Ishikawa (cell line): ENCODE measurements at regions not wholly inside any gene's neighbourhood (a gene's known extent, or its start where the extent isn't known, plus 50 kb on each side); places are given as distances from the start of the nearest gene placed in this dataset.

Experiments
- CEBPB ChIP-seq: IDR thresholded peaks from 2 replicates; pipeline ENCODE4 v1.6.1; 2012
- CREB1 ChIP-seq: IDR thresholded peaks from 2 replicates; pipeline ENCODE4 v1.6.1; 2012; ENCODE audit warnings: low read depth
- EGR1 ChIP-seq: IDR thresholded peaks from 2 replicates; pipeline ENCODE4 v1.6.1; 2012
- EP300 ChIP-seq: IDR thresholded peaks from 2 replicates; pipeline ENCODE4 v1.6.1; 2012; ENCODE audit warnings: borderline replicate concordance
- FOXM1 ChIP-seq: IDR thresholded peaks from 2 replicates; pipeline ENCODE4 v1.6.1; 2012; ENCODE audit warnings: low read depth, borderline replicate concordance
- NFIC ChIP-seq: IDR thresholded peaks from 2 replicates; pipeline ENCODE4 v1.6.1; 2012
- RAD21 ChIP-seq: IDR thresholded peaks from 2 replicates; pipeline ENCODE4 v1.6.1; 2012; ENCODE audit warnings: low read depth
- TAF1 ChIP-seq: IDR thresholded peaks from 2 replicates; pipeline ENCODE4 v1.6.1; 2012; ENCODE audit warnings: low read depth, mild to moderate bottlenecking
- TCF12 ChIP-seq: IDR thresholded peaks from 2 replicates; pipeline ENCODE4 v1.6.1; 2012; ENCODE audit warnings: low read depth
- TEAD4 ChIP-seq: IDR thresholded peaks from 2 replicates; pipeline ENCODE4 v1.6.1; 2012
- YY1 ChIP-seq: IDR thresholded peaks from 2 replicates; pipeline ENCODE4 v1.6.1; 2012; ENCODE audit warnings: low read depth
- ZBTB7A ChIP-seq: IDR thresholded peaks from 2 replicates; pipeline ENCODE4 v1.6.1; 2012; ENCODE audit warnings: low read depth
- TF ChIP-seq, protein P1 (sequence below): IDR thresholded peaks from 2 replicates; pipeline ENCODE4 v1.6.1; 2012
- TF ChIP-seq, protein P2 (sequence below): IDR thresholded peaks from 2 replicates; pipeline ENCODE4 v1.6.1; 2012
- TF ChIP-seq, protein P3 (sequence below): IDR thresholded peaks from 2 replicates; pipeline ENCODE4 v1.6.1; 2012; ENCODE audit warnings: low read depth, mild to moderate bottlenecking

DNA sequence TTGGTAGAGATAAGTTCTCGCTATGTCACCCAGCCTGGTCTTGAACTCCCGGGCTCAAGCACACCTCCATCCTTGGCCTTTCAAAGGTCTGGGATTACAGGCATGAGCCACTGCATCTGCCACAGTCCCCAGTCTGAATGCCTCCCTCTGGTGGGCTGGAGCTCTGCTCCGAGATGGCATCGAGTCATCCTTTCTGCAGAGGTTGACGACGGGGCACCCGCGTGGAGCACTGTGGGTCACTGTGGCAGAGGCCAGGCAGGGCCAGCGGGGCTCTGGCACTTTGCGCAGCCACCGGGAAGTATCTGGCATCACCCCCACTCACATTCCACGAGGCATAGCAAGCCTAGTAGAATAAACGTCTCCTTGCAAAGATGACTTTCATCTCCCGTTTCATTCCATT lies 163.3 kb upstream of the DIO3 start:
- no peak for TF ChIP-seq CREB1
- no peak for TF ChIP-seq TAF1
- TF ChIP-seq, protein P1, sequence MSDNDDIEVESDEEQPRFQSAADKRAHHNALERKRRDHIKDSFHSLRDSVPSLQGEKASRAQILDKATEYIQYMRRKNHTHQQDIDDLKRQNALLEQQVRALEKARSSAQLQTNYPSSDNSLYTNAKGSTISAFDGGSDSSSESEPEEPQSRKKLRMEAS: no peak
- TF ChIP-seq FOXM1: no peak
- no peak for TF ChIP-seq TCF12
- no peak for TF ChIP-seq ZBTB7A
- no peak for TF ChIP-seq EP300
- TF ChIP-seq EGR1: no peak
- TF ChIP-seq, protein P2, sequence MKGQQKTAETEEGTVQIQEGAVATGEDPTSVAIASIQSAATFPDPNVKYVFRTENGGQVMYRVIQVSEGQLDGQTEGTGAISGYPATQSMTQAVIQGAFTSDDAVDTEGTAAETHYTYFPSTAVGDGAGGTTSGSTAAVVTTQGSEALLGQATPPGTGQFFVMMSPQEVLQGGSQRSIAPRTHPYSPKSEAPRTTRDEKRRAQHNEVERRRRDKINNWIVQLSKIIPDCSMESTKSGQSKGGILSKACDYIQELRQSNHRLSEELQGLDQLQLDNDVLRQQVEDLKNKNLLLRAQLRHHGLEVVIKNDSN: no peak
- TF ChIP-seq, protein P3, sequence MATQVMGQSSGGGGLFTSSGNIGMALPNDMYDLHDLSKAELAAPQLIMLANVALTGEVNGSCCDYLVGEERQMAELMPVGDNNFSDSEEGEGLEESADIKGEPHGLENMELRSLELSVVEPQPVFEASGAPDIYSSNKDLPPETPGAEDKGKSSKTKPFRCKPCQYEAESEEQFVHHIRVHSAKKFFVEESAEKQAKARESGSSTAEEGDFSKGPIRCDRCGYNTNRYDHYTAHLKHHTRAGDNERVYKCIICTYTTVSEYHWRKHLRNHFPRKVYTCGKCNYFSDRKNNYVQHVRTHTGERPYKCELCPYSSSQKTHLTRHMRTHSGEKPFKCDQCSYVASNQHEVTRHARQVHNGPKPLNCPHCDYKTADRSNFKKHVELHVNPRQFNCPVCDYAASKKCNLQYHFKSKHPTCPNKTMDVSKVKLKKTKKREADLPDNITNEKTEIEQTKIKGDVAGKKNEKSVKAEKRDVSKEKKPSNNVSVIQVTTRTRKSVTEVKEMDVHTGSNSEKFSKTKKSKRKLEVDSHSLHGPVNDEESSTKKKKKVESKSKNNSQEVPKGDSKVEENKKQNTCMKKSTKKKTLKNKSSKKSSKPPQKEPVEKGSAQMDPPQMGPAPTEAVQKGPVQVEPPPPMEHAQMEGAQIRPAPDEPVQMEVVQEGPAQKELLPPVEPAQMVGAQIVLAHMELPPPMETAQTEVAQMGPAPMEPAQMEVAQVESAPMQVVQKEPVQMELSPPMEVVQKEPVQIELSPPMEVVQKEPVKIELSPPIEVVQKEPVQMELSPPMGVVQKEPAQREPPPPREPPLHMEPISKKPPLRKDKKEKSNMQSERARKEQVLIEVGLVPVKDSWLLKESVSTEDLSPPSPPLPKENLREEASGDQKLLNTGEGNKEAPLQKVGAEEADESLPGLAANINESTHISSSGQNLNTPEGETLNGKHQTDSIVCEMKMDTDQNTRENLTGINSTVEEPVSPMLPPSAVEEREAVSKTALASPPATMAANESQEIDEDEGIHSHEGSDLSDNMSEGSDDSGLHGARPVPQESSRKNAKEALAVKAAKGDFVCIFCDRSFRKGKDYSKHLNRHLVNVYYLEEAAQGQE: no peak

DNA sequence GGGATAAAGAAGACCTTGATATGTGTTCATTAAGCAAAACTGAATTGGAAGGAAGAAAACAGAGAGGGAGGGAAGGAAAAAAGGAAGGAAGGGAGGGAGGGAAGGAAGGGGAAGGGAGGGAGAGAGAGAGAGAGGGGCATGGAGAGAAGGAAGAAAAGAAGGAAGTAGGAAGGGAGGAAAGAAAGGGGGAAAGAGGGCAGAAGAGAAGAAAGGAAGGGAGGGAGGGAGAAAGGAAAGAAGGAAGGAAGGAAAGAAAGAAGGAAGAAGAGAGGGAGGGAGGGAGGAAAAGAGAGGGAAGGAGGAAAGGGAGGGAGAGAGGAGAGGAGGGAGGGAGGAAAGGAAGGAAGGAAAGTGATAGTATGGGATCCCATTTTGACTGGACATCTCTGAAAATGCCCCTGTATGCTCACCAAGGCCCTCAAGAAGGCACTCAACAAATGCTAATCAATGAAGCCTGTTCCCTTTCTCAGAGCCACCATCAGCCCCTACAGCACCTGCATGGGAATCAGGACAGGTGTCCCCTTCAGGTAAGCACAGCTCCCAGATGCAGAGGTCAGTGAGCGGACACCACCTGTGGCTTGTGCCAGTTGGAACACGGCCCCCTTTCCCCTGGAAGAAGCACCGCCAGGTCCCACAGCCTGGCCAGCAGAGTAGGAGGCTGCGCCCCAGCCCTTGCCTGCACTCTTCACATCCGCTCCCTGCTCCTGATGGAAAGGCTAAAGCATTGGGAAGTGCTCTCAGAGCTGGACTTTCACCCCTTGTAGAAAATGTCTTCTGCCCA lies 161.4 kb upstream of the DIO3 start:
- TF ChIP-seq, protein P2: no peak
- TF ChIP-seq ZBTB7A (no peak), CREB1 (no peak), TCF12 (no peak), RAD21 (no peak), CEBPB (no peak)
- TF ChIP-seq, protein P3: no peak

DNA sequence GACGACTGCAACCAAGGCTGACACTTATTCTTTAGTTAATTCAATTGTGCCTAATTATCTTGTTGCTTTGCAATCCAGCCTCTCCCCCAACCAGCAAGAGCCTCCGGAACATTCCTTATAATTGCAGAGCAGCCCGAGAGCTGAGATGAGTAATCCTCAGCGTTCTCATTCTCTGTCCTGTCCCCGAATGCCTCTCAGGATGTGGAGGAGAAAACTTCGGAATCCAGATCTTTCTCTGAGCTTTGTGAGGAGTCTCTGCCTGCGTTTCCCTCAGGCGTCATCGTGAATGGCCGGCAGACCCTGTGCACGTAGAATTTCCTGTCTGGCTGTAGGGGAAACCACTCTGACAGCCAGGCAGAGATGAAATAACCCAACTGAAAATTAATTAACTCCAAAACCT lies 160.5 kb upstream of the DIO3 start:
- TF ChIP-seq TAF1 (no peak), RAD21 (no peak), CEBPB (no peak), EGR1 (no peak), CREB1 (no peak), TCF12 (no peak), YY1 (no peak), TEAD4 (no peak)
- TF ChIP-seq, protein P2: no peak
- TF ChIP-seq, protein P1: no peak

DNA sequence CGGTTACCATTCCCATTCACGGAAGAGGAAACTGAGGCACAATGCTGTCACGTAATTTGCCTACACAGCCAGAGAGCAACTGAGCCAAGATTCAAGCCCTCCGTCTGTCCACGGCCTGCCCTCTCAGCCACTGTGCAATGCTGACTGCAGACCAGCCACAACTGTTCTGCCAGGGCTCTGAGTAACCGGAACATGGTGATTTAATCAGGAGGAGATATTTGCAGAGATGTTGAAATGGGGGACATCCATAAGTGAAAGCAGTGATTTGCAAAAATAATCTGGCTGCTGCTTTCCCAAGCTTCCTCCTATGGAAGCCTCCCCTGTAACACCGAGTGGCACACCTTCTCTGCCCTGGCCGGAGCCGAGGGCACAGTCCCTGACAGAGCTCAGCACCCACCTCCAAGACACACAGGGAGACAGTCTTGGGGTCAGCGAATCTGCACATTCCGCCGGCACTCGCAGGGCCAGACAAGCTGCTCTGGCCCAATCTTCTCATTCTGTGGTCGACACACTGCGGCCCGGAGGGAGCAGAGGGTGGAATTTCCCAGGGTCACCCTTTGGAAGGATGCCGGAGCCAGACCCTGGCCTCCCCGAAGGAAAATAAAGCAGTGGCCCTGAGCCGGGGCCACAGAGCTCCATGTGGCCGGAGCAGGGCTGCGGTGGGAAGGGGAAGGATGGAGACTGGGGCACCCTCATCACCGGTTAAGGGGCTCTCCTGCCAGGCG lies 158.2 kb upstream of the DIO3 start:
- TF ChIP-seq TAF1 (no peak), TCF12 (no peak), NFIC (no peak), YY1 (no peak), CREB1 (no peak), EGR1 (no peak), TEAD4 (no peak), RAD21 (no peak), FOXM1 (no peak), EP300 (no peak), CEBPB (no peak), ZBTB7A (no peak)
- TF ChIP-seq, protein P3: no peak
- TF ChIP-seq, protein P2: no peak
- TF ChIP-seq, protein P1: no peak
